ENCODE measurements at regions not wholly inside any gene's neighbourhood (a gene's known extent, or its start where the extent isn't known, plus 50 kb on each side); places are given as distances from the start of the nearest gene placed in this dataset.

GRCh38 chr2:128979182-128979581, 660.5 kb upstream of the HS6ST1 start:
- Histone ChIP-seq H3K4me1 (no peaks in the 10 kb centered on the region), H3K27ac (no peak overlapping the region), H3K9me3 (no peaks in the 10 kb centered on the region), H3K36me3 (no peaks in the 10 kb centered on the region), H3K27me3 (no peaks in the 10 kb centered on the region), H3K4me3 (no peak overlapping the region)
- DNase-seq (no peak), ATAC-seq (no peak)
- TF ChIP-seq, protein P1, sequence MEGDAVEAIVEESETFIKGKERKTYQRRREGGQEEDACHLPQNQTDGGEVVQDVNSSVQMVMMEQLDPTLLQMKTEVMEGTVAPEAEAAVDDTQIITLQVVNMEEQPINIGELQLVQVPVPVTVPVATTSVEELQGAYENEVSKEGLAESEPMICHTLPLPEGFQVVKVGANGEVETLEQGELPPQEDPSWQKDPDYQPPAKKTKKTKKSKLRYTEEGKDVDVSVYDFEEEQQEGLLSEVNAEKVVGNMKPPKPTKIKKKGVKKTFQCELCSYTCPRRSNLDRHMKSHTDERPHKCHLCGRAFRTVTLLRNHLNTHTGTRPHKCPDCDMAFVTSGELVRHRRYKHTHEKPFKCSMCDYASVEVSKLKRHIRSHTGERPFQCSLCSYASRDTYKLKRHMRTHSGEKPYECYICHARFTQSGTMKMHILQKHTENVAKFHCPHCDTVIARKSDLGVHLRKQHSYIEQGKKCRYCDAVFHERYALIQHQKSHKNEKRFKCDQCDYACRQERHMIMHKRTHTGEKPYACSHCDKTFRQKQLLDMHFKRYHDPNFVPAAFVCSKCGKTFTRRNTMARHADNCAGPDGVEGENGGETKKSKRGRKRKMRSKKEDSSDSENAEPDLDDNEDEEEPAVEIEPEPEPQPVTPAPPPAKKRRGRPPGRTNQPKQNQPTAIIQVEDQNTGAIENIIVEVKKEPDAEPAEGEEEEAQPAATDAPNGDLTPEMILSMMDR (IDR thresholded peaks at IDR 0.05) = no peak
- intact Hi-C loops (cut with DNase I) = no loop called here

GRCh38 chr2:128980475-128980874, 661.8 kb upstream of the HS6ST1 start:
- ATAC-seq (no peak), DNase-seq (no peak)
- no peaks in the 10 kb centered on the region for H3K4me1 ChIP-seq
- H3K9me3 ChIP-seq = no peaks in the 10 kb centered on the region
- TF ChIP-seq, protein P1 (IDR thresholded peaks at IDR 0.05) = no peak
- H3K27ac ChIP-seq = no peak overlapping the region
- no peaks in the 10 kb centered on the region for H3K36me3 ChIP-seq
- no peaks in the 10 kb centered on the region for H3K27me3 ChIP-seq
- intact Hi-C loops (cut with DNase I) = no loop called here
- no peak overlapping the region for H3K4me3 ChIP-seq

DNA sequence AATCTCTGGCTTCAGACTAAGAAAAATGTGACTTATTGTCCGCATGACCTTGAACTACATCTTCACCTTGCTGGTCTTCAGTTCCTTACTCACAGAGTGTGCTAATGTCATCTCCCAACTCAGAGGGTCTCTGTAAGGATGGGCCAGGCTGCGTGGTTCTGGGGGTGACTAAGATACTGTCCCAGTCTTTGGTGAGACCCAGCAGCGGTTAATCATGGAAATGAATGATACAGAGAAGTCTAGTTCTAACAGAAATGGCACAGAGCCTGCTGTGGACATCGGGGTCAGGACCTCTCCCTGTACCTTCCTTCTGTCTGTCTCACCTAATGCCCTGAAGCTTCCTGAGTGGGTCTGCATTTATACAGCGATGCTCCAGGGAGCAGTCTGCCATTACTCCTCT, 662.7 kb upstream of the HS6ST1 start:
- H3K27me3 ChIP-seq = no peaks in the 10 kb centered on the region
- intact Hi-C loops (cut with DNase I) = no loop called here
- H3K36me3 ChIP-seq = no peaks in the 10 kb centered on the region
- H3K4me3 ChIP-seq = no peak overlapping the region
- H3K4me1 ChIP-seq = no peaks in the 10 kb centered on the region
- TF ChIP-seq, protein P1 (IDR thresholded peaks at IDR 0.05) = no peak
- DNase-seq = no peak
- no peaks in the 10 kb centered on the region for H3K9me3 ChIP-seq
- no peak for ATAC-seq
- H3K27ac ChIP-seq = no peak overlapping the region

- no peaks in the 10 kb centered on the region for H3K4me1 ChIP-seq
- intact Hi-C loops (cut with DNase I) = no loop called here
- ATAC-seq = no peak
Observed at GRCh38 chr2:128982001-128982400, 663.3 kb upstream of the HS6ST1 start.

DNA sequence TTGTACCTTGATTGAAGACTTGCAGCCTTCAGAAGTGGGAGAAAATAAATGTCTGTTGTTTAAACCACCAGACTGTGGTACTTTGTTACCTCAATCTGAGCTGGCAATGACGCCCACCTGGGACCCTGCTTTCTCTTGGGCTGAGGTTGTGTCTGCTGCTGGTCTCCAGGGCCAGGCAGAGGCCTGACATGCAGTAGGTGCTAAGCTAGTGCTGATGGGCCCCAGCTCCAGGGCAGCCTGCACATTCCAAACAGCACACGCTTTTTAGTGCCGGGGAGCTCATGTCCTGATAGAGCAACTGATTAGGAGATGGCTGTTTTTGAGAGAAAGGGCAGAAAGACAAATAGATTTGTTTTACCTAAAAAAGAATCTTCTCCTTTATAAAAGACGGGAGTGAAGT, 664.0 kb upstream of the HS6ST1 start:
- no peaks in the 10 kb centered on the region for H3K4me1 ChIP-seq
- no peak overlapping the region for H3K4me3 ChIP-seq
- TF ChIP-seq, protein P1 (IDR thresholded peaks at IDR 0.05) = no peak
- H3K36me3 ChIP-seq = no peaks in the 10 kb centered on the region
- no peak overlapping the region for H3K27ac ChIP-seq
- no peaks in the 10 kb centered on the region for H3K27me3 ChIP-seq
- no peaks in the 10 kb centered on the region for H3K9me3 ChIP-seq
- intact Hi-C loops (cut with DNase I) = no loop called here
- no peak for DNase-seq
- ATAC-seq = no peak

More at GRCh38 chr2:128982001-128982400, 663.3 kb upstream of the HS6ST1 start:
- H3K27ac ChIP-seq = no peak overlapping the region
- H3K27me3 ChIP-seq = no peaks in the 10 kb centered on the region
- DNase-seq = no peak
- H3K36me3 ChIP-seq = no peaks in the 10 kb centered on the region
- TF ChIP-seq, protein P1 (IDR thresholded peaks at IDR 0.05) = no peak
- H3K9me3 ChIP-seq = no peaks in the 10 kb centered on the region
- no peak overlapping the region for H3K4me3 ChIP-seq
